ENCODE measurements at regions not wholly inside any gene's neighbourhood (a gene's known extent, or its start where the extent isn't known, plus 50 kb on each side); places are given as distances from the start of the nearest gene placed in this dataset.

- DNase-seq (ENCODE audit: low spot score) (peak; percentile 16), FAIRE-seq (no peak)
Measured at GRCh38 chr13:85313761-85314503, 485.3 kb downstream of the SLITRK6 start.

DNA sequence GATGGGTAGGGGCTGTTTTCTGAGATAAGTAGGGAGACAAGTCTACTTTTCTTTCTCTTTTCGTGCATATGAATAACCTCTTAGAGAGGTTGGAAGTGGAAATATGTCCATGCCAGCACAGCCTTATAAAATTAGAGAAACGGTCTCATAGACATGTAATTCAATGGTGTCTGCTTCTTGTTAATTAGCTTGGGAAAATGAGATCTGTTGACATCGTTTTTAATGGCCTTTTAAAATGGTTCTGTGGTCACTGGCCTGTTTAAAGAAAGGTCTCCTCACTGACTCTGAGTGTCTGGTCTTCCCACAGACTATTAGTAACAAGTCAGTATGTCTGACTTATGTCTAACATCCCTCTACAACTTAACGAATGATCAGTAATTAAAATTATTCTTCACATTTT, 487.1 kb downstream of the SLITRK6 start:
- FAIRE-seq (no peak), DNase-seq (ENCODE audit: low spot score) (no peak)

DNA sequence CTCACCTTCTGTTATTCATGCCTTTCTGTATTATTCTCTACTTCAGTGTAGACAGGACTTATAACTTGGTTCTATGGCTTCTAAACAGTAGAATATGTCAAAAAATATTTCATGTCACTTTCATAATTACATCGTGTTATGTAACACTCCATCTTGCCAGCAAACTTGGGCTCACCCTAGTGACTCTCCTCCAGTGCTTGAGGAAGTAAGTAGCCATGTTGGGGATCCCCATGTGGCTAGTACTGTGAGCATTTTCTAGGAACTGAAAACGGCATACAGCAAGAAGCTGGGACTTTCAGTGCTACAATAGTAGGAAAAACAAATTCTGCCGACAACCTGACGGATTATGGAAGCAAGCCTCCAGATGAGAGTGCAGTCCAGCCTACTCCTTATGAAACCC, 495.6 kb downstream of the SLITRK6 start:
- DNase-seq (ENCODE audit: low spot score) = no peak
- no peak for FAIRE-seq

DNA sequence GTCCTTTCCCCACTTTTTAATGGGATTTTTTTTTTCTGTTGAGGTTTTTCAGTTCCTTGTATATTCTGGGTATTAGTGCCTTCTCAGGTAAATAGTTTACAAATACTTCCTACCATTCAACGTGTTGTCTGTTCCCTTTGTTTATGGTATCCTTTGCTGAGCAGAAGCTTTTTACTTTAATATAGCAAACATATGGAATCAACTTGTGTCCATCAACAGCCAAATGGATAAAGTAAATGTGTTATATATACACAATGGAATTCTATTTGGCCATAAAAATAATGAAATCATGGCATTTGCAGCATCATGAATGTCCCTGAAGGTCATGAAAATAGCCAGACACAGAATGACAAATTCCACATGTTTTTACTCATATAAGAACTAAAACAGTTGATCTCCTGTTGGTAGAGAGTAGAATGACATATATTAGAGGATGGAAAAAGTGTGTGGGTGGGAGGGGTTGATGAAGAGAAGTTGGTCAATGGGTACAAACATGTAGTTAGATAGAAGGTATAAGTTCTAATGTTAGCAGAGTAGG, 500.8 kb downstream of the SLITRK6 start:
- DNase-seq (ENCODE audit: low spot score) = no peak
- no peak for FAIRE-seq

DNA sequence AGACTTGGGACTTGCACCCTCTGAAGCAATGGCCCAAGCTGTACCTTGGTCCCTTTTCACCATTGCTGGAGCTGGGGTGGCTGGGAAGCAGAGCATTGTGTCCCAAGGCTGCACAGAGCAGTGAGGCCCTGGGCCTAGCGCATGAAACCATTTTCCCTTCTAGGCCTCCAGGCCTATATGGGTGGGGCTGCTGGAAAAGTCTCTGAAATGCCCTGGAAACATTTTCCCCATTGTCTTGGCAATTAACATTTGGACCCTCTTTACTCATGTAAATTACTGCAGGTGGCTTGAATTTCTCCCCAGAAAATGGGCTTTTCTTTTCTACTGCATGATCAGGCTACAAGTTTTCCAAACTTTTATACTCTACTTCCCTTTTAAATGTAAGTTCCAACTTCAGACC, 510.5 kb downstream of the SLITRK6 start:
- no peak for FAIRE-seq
- DNase-seq (ENCODE audit: low spot score) = no peak

DNA sequence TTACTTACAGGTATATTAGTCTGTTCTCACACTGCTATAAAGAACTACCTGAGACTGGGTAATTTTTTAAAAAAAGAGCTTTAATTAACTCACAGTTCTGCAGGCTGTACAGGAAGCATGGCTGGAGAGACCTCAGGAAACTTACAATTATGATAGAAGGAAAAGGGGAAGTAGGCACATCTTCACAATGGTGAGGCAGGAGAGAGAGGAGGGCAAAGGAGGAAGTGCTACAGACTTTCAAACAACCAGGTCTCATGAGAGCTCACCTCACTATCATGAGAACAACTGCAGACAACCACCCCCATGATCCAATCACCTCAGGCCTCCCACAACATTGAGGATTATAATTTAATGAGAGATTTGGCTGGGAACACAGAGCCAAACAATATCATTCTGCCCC, 511.7 kb downstream of the SLITRK6 start:
- no peak for FAIRE-seq
- no peak for DNase-seq (ENCODE audit: low spot score)

GRCh38 chr13:85286081-85286480, 513.1 kb downstream of the SLITRK6 start:
- no peak for FAIRE-seq
- no peak for DNase-seq (ENCODE audit: low spot score)

DNA sequence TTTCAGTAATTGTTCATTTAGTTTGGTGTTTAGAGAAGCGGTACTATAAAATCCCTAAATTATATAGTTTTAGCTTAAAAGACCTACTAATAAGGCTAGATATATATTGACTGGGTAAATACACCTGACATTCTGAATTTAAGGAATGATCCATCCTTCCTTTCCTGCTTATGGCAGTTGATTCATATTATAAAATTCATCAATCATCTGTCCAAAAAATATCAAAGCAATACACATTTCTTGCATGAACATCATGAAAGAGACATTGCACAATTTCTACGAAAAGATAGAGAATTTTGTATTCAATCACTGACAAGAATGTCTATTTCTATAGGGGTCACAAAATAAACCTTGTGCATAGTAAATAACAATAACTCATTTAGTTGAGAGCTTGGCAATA, 514.9 kb downstream of the SLITRK6 start:
- DNase-seq (ENCODE audit: low spot score) (no peak), FAIRE-seq (no peak)

DNA sequence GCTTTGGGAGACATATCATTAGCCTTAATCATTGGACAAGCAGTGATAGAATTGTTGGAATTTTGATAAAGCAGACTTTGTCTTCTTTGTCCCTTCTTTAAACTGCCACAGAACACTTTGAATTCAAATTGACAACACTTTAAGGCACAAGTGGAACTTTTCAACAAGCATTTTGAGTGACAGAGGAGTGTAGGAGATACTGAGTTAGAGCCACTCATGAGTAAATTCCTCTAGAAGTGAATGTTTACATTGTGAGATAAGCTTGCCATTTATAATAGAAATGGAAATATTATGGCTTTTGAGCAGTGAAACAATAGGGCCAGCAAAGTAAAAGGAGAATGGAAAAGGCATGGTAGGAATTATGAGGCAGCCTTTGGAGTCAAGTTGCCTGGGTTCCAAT, 515.8 kb downstream of the SLITRK6 start:
- no peak for DNase-seq (ENCODE audit: low spot score)
- no peak for FAIRE-seq

- FAIRE-seq (no peak), DNase-seq (ENCODE audit: low spot score) (no peak)
Measured at GRCh38 chr13:85282876-85283275, 516.3 kb downstream of the SLITRK6 start.

- DNase-seq (ENCODE audit: low spot score) (no peak), FAIRE-seq (no peak)
Measured at GRCh38 chr13:85278851-85279250, 520.4 kb downstream of the SLITRK6 start.

DNA sequence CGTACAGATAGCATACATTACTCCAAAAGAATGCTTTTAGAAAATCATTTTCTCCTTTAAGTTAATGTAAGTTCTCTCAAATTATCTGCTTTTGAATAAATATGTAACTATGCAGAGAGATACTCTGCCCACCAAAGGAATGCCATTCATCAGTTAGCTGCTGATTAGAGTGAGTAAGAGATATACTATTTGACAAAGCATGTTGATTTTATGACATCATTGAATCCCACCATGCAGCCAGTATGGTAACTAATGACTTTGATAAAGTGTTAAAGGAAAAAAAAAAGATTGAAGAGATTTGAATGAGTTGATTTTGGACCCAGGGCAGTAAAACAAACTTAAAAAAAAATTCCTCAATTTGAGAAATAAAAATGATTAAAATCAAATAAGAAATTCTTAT, 521.5 kb downstream of the SLITRK6 start:
- FAIRE-seq (no peak), DNase-seq (ENCODE audit: low spot score) (peak; percentile 13)

- DNase-seq (ENCODE audit: low spot score) (no peak), FAIRE-seq (no peak)
Measured at GRCh38 chr13:85266771-85267170, 532.4 kb downstream of the SLITRK6 start.

- FAIRE-seq = no peak
- no peak for DNase-seq (ENCODE audit: low spot score)
Measured at GRCh38 chr13:85266331-85266730, 532.9 kb downstream of the SLITRK6 start.

DNA sequence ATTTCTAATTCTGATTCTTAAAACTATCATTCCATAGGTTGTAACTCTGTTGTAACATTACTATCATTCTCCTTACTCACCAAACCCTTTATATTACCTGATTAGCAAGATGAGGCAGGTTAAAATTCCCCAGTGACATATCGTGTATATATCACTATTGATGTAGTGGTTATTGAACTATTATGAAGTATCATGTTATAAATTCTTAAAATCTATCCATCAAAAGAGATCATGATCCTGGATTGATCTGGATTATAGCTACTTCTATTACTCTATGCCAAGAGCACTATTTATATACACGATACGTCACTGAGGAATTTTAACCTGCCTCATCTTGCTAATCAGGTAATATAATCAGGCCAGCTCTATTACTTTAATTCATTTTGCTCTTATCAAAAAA, 533.9 kb downstream of the SLITRK6 start:
- no peak for FAIRE-seq

GRCh38 chr13:85262499-85262898, 536.7 kb downstream of the SLITRK6 start:
- FAIRE-seq (no peak), DNase-seq (ENCODE audit: low spot score) (no peak)

More for the DNA sequence above, 533.9 kb downstream of the SLITRK6 start:
- no peak for DNase-seq (ENCODE audit: low spot score)

GRCh38 chr13:85261757-85262346, 537.4 kb downstream of the SLITRK6 start:
- FAIRE-seq = no peak
- DNase-seq (ENCODE audit: low spot score) = no peak

GRCh38 chr13:85260896-85261295, 538.3 kb downstream of the SLITRK6 start:
- no peak for FAIRE-seq
- no peak for DNase-seq (ENCODE audit: low spot score)

GRCh38 chr13:85255978-85256377, 543.2 kb downstream of the SLITRK6 start:
- FAIRE-seq (no peak), DNase-seq (ENCODE audit: low spot score) (no peak)

DNA sequence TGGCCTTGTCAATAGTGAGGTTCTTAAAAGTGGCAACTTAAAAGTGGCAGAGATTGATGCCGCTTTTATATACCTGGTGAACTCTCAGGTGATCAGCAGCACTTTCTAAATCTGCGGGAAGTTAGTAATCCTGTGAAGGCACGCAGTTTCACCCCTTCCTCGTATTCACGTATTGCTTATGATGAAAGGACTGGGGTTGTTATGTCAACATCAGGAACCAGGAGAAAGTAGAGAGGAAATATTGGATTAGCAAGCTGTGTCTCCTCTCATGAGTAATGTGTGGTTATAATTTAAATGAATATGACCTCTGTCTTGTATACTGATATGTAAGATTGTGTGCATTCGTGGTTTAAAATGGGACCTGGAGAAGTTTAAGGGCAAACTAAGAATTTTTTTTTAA, 544.6 kb downstream of the SLITRK6 start:
- DNase-seq (ENCODE audit: low spot score) = no peak
- FAIRE-seq = no peak

- DNase-seq (ENCODE audit: low spot score) (no peak), FAIRE-seq (no peak)
Measured at GRCh38 chr13:85249151-85249550, 550.1 kb downstream of the SLITRK6 start.

GRCh38 chr13:85247780-85248179, 551.4 kb downstream of the SLITRK6 start:
- FAIRE-seq (no peak), DNase-seq (ENCODE audit: low spot score) (no peak)

DNA sequence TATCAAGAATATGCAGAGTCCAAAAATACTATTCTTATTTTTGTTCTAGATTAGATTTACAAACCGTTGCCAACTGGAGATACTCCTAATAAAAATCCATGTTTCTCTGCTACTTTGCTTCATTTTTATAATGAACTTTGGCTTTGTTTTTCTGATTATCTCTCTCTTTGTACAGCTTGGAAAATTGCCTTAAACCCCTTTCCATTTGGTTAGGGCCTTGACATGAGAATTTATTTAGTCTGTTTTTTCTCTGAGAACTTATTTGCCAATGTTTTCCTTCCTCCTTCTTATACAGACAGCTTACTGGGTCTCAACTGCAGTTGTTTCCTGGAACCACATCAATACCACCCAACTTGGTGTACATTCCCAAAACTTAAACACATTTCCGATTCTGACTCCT, 555.4 kb downstream of the SLITRK6 start:
- no peak for DNase-seq (ENCODE audit: low spot score)
- no peak for FAIRE-seq
